Panc1 (cell line): ENCODE measurements at regions not wholly inside any gene's neighbourhood (a gene's known extent, or its start where the extent isn't known, plus 50 kb on each side); places are given as distances from the start of the nearest gene placed in this dataset.

Experiments used
- ATAC-seq: fragments of 200-7000 bp; cut with Tn5 transposase; 2 replicates; pipeline ENCODE4 v1.9.1; 2020; ENCODE audit warnings: mild to moderate bottlenecking, moderate library complexity
- BruUV-seq: library from RNA; stranded (reverse); fragments of 400-500 nt; replicated peaks from 2 replicates; lab custom pipeline; 2021; lab: Mats Ljungman, UMichigan
- CTCF ChIA-PET: fragments of 300-600 bp; sonication (Branson Sonifier 250); formaldehyde crosslinking; loops from one replicate; lab custom pipeline; 2022; ENCODE audit warnings: antibody characterized with exemption; lab: Charles Lee
- POLR2A ChIA-PET: fragments of 300-600 bp; sonication (Branson Sonifier 250); formaldehyde crosslinking; loops from one replicate; lab custom pipeline; 2022; ENCODE audit warnings: antibody characterized with exemption; lab: Charles Lee
- DNase-seq: peaks from one replicate; pipeline ENCODE4 v3.0.0-alpha.2; 2010; ENCODE audit warnings: low read depth, low spot score
- H3K27ac ChIP-seq: 2 replicates; pipeline ENCODE4 v1.5.1; 2011; ENCODE audit warnings: mild to moderate bottlenecking, low read length, inconsistent platforms
- H3K27me3 ChIP-seq: fragments of 200-500 bp; sonication (Bioruptor generic); 2 replicates; pipeline ENCODE4 v1.6.0; 2014; ENCODE audit warnings: low read length, inconsistent platforms; ENCODE audit not compliant: control insufficient read depth, insufficient read depth
- H3K36me3 ChIP-seq: fragments of 200-500 bp; sonication (Bioruptor generic); 2 replicates; pipeline ENCODE4 v1.5.1; 2014; ENCODE audit warnings: inconsistent platforms, mild to moderate bottlenecking, low read length, moderate library complexity; ENCODE audit not compliant: control insufficient read depth, insufficient read depth
- H3K4me1 ChIP-seq: 2 replicates; pipeline ENCODE4 v1.5.1; 2011; ENCODE audit warnings: inconsistent platforms, mild to moderate bottlenecking, low read length, moderate library complexity; ENCODE audit not compliant: control insufficient read depth, insufficient read depth
- H3K4me3 ChIP-seq, 2 experiments: 2 replicates each; pipeline ENCODE4 v1.5.1; 2011 to 2012; ENCODE audit warnings: low read depth in 2 of 2, low read length in 2 of 2, mild to moderate bottlenecking in 2 of 2, inconsistent platforms in 1 of 2, moderate library complexity in 1 of 2
- H3K9me3 ChIP-seq: fragments of 200-500 bp; sonication (Bioruptor generic); 2 replicates; pipeline ENCODE4 v1.5.1; 2014; ENCODE audit warnings: low read depth, mild to moderate bottlenecking, inconsistent platforms, low read length, moderate library complexity; ENCODE audit not compliant: control insufficient read depth, insufficient read depth
- POLR2AphosphoS5 ChIP-seq: IDR thresholded peaks from 2 replicates; pipeline ENCODE4 v1.6.1; 2012; ENCODE audit warnings: mild to moderate bottlenecking, low read depth, low read length, moderate library complexity
- REST ChIP-seq, 2 experiments: IDR thresholded peaks; 2 replicates each; pipeline ENCODE4 v1.6.1; 2011 to 2012; ENCODE audit warnings: low read depth in 2 of 2, control low read depth in 1 of 2, low read length in 1 of 2, mild to moderate bottlenecking in 1 of 2, moderate library complexity in 1 of 2; ENCODE audit not compliant: insufficient read depth in 1 of 2
- SIN3A ChIP-seq: IDR thresholded peaks from 2 replicates; pipeline ENCODE4 v1.6.1; 2012; ENCODE audit warnings: low read depth, mild to moderate bottlenecking, low read length, moderate library complexity, borderline replicate concordance; ENCODE audit not compliant: insufficient read depth
- TCF7L2 ChIP-seq: IDR thresholded peaks from 2 replicates; pipeline ENCODE4 v1.6.1; 2011; ENCODE audit warnings: mild to moderate bottlenecking, low read depth, low read length, inconsistent platforms
- in situ Hi-C: cut with HindIII; loops from 2 replicates; pipeline ENCODE4 v1.10.0; 2016; ENCODE audit warnings: low sequenced_read_pairs, low pct_unique_long_range_greater_than_20kb
- intact Hi-C: fragments of 100-400 bp; cut with micrococcal nuclease; formaldehyde crosslinking; loops from one replicate; pipeline ENCODE4 v1.10.0; 2022; ENCODE audit not compliant: unreplicated experiment
- TF ChIP-seq, protein P1 (sequence below): fragments of 450-650 bp; IDR thresholded peaks from 2 replicates; pipeline ENCODE4 v1.5.1; 2017; ENCODE audit warnings: mild to moderate bottlenecking

- no peak for TF ChIP-seq POLR2AphosphoS5
- no peak for TF ChIP-seq SIN3A
- no peak for TF ChIP-seq REST (IDR thresholded peaks at IDR 0.05; ENCODE audit: insufficient read depth in 1 of 2, low read depth in 2 of 2, low read length in 1 of 2)
- TF ChIP-seq, protein P1, sequence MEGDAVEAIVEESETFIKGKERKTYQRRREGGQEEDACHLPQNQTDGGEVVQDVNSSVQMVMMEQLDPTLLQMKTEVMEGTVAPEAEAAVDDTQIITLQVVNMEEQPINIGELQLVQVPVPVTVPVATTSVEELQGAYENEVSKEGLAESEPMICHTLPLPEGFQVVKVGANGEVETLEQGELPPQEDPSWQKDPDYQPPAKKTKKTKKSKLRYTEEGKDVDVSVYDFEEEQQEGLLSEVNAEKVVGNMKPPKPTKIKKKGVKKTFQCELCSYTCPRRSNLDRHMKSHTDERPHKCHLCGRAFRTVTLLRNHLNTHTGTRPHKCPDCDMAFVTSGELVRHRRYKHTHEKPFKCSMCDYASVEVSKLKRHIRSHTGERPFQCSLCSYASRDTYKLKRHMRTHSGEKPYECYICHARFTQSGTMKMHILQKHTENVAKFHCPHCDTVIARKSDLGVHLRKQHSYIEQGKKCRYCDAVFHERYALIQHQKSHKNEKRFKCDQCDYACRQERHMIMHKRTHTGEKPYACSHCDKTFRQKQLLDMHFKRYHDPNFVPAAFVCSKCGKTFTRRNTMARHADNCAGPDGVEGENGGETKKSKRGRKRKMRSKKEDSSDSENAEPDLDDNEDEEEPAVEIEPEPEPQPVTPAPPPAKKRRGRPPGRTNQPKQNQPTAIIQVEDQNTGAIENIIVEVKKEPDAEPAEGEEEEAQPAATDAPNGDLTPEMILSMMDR = no peak
- no peak for TF ChIP-seq TCF7L2
- Histone ChIP-seq H3K36me3 (no peaks in the 10 kb centered on the region), H3K4me3 (no peak overlapping the region), H3K4me1 (no peaks in the 10 kb centered on the region), H3K9me3 (no peaks in the 10 kb centered on the region), H3K27me3 (no peaks in the 10 kb centered on the region; the same call in 1 of the 2 replicates), H3K27ac (no peak overlapping the region)
- DNase-seq (no peak), ATAC-seq (no peak)
- in situ Hi-C loops (no loop called here), intact Hi-C loops (loop anchor here (10.0 kb wide), 1 partner anchor 327 kb away; no protein-coding TSS in a partner anchor)
- ChIA-PET POLR2A (no interaction called here), CTCF (no interaction called here)
- no TSS peak for BruUV-seq
These were observed 223.6 kb downstream of the OGFRL1 start for GRCh38 chr6:71512256-71512655.

DNA sequence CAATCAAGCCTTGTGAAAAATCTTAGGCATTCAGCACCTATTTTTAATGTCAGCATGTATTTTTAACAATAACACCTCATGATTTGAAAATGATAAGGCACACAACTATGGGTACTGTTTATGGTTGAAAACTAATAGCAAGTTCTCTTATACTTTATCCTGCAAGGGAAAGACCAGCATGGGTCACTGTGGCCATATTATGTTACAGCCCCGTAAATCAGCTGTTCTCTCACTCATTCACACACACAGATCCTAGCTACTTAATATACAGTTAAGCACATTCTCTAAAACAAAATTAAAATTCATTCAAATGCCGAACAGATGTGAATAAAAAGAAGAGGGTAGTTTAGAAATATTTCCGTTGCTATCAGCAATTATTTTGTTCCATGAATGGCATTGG is 224.4 kb downstream of the OGFRL1 start:
- intact Hi-C loops (loop anchor here (10.0 kb wide), 1 partner anchor 328 kb away; no protein-coding TSS in a partner anchor), in situ Hi-C loops (no loop called here)
- H3K9me3 ChIP-seq = no peaks in the 10 kb centered on the region
- POLR2A ChIA-PET = no interaction called here
- ATAC-seq = no peak
- TF ChIP-seq REST (IDR thresholded peaks at IDR 0.05; ENCODE audit: insufficient read depth in 1 of 2, low read depth in 2 of 2, low read length in 1 of 2) = no peak
- TF ChIP-seq, protein P1 = no peak
- no peak for TF ChIP-seq SIN3A
- TF ChIP-seq POLR2AphosphoS5 = no peak
- no peak for TF ChIP-seq TCF7L2
- no peaks in the 10 kb centered on the region for H3K4me1 ChIP-seq
- DNase-seq = no peak
- no TSS peak for BruUV-seq
- CTCF ChIA-PET = no interaction called here
- no peaks in the 10 kb centered on the region; the same call in 1 of the 2 replicates for H3K27me3 ChIP-seq
- no peak overlapping the region for H3K4me3 ChIP-seq
- H3K36me3 ChIP-seq = no peaks in the 10 kb centered on the region
- H3K27ac ChIP-seq = no peak overlapping the region
